ENCODE measurements at regions not wholly inside any gene's neighbourhood (a gene's known extent, or its start where the extent isn't known, plus 50 kb on each side); places are given as distances from the start of the nearest gene placed in this dataset.

- FAIRE-seq, result no peak
Measured at GRCh38 chr12:107891967-107892366, 117.5 kb downstream of the ASCL4 start.

DNA sequence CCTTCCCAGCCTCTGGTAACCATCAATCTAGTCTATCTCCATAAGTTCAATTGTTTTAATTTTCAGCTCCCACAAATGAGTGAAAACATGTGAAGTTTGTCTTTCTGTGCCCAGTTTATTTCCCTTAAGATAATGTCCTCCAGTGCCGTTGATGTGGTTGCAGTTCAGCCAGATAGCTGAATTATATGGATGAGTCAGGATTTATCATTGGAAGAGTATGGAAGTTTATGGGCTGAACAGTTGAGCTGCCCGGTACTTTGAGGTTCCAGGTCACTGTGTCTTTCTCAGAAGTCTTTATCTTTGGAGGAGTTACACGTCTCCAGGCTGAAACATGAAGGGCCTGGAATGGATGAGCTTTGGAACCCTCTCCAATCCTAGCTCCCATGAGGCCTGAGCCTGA, 120.1 kb downstream of the ASCL4 start:
- no peak for FAIRE-seq
- TF ChIP-seq, protein P1, sequence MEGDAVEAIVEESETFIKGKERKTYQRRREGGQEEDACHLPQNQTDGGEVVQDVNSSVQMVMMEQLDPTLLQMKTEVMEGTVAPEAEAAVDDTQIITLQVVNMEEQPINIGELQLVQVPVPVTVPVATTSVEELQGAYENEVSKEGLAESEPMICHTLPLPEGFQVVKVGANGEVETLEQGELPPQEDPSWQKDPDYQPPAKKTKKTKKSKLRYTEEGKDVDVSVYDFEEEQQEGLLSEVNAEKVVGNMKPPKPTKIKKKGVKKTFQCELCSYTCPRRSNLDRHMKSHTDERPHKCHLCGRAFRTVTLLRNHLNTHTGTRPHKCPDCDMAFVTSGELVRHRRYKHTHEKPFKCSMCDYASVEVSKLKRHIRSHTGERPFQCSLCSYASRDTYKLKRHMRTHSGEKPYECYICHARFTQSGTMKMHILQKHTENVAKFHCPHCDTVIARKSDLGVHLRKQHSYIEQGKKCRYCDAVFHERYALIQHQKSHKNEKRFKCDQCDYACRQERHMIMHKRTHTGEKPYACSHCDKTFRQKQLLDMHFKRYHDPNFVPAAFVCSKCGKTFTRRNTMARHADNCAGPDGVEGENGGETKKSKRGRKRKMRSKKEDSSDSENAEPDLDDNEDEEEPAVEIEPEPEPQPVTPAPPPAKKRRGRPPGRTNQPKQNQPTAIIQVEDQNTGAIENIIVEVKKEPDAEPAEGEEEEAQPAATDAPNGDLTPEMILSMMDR (IDR thresholded peaks at IDR 0.05; ENCODE audit: borderline replicate concordance, extremely low read depth, insufficient read depth), result no peak
- no peak for DNase-seq
- intact Hi-C loops (cut with DNase I), result no loop called here
- no peak overlapping the region for H3K4me3 ChIP-seq (ENCODE audit: low read length in 3 of 3)
- no peaks in the 10 kb centered on the region for H3K27me3 ChIP-seq (ENCODE audit: control insufficient read depth, insufficient read depth, low read length)
- H3K36me3 ChIP-seq (ENCODE audit: control insufficient read depth in 2 of 3, insufficient read depth in 3 of 3, low read length in 3 of 3), result no peaks in the 10 kb centered on the region
- H3K9ac ChIP-seq (ENCODE audit: low read length in 3 of 3), result no peak overlapping the region
- H3K9me3 ChIP-seq (ENCODE audit: control insufficient read depth in 2 of 3, insufficient read depth in 1 of 3, low read length in 3 of 3), result no peaks in the 10 kb centered on the region
- H3K4me1 ChIP-seq (ENCODE audit: control insufficient read depth in 2 of 3, insufficient read depth in 2 of 3, low read depth in 1 of 3, low read length in 3 of 3), result no peaks in the 10 kb centered on the region
- no peak overlapping the region for H3K27ac ChIP-seq (ENCODE audit: low read depth in 2 of 2, low read length in 2 of 2)

More at GRCh38 chr12:107891967-107892366, 117.5 kb downstream of the ASCL4 start:
- H3K9ac ChIP-seq (ENCODE audit: low read length in 3 of 3), result no peak overlapping the region
- TF ChIP-seq, protein P1 (IDR thresholded peaks at IDR 0.05; ENCODE audit: borderline replicate concordance, extremely low read depth, insufficient read depth), result no peak
- H3K27ac ChIP-seq (ENCODE audit: low read depth in 2 of 2, low read length in 2 of 2), result no peak overlapping the region
- H3K27me3 ChIP-seq (ENCODE audit: control insufficient read depth, insufficient read depth, low read length), result no peaks in the 10 kb centered on the region
- no peaks in the 10 kb centered on the region for H3K4me1 ChIP-seq (ENCODE audit: control insufficient read depth in 2 of 3, insufficient read depth in 2 of 3, low read depth in 1 of 3, low read length in 3 of 3)
- H3K9me3 ChIP-seq (ENCODE audit: control insufficient read depth in 2 of 3, insufficient read depth in 1 of 3, low read length in 3 of 3), result no peaks in the 10 kb centered on the region
- H3K4me3 ChIP-seq (ENCODE audit: low read length in 3 of 3), result no peak overlapping the region
- DNase-seq, result no peak
- H3K36me3 ChIP-seq (ENCODE audit: control insufficient read depth in 2 of 3, insufficient read depth in 3 of 3, low read length in 3 of 3), result no peaks in the 10 kb centered on the region
- intact Hi-C loops (cut with DNase I), result no loop called here

GRCh38 chr12:107895966-107896365, 121.5 kb downstream of the ASCL4 start:
- no peaks in the 10 kb centered on the region for H3K9me3 ChIP-seq (ENCODE audit: control insufficient read depth in 2 of 3, insufficient read depth in 1 of 3, low read length in 3 of 3)
- DNase-seq, result no peak
- H3K27me3 ChIP-seq (ENCODE audit: control insufficient read depth, insufficient read depth, low read length), result no peaks in the 10 kb centered on the region
- H3K36me3 ChIP-seq (ENCODE audit: control insufficient read depth in 2 of 3, insufficient read depth in 3 of 3, low read length in 3 of 3), result no peaks in the 10 kb centered on the region
- H3K27ac ChIP-seq (ENCODE audit: low read depth in 2 of 2, low read length in 2 of 2), result no peak overlapping the region
- intact Hi-C loops (cut with DNase I), result no loop called here
- H3K9ac ChIP-seq (ENCODE audit: low read length in 3 of 3), result no peak overlapping the region
- H3K4me3 ChIP-seq (ENCODE audit: low read length in 3 of 3), result no peak overlapping the region
- H3K4me1 ChIP-seq (ENCODE audit: control insufficient read depth in 2 of 3, insufficient read depth in 2 of 3, low read depth in 1 of 3, low read length in 3 of 3), result no peaks in the 10 kb centered on the region
- TF ChIP-seq, protein P1 (IDR thresholded peaks at IDR 0.05; ENCODE audit: borderline replicate concordance, extremely low read depth, insufficient read depth), result no peak
- FAIRE-seq, result no peak

- no peaks in the 10 kb centered on the region for H3K36me3 ChIP-seq (ENCODE audit: control insufficient read depth in 2 of 3, insufficient read depth in 3 of 3, low read length in 3 of 3)
- peaks cover 3% of the 10 kb centered on the region for H3K27me3 ChIP-seq (ENCODE audit: control insufficient read depth, insufficient read depth, low read length)
- DNase-seq (no peak), FAIRE-seq (no peak)
- no peaks in the 10 kb centered on the region for H3K4me1 ChIP-seq (ENCODE audit: control insufficient read depth in 2 of 3, insufficient read depth in 2 of 3, low read depth in 1 of 3, low read length in 3 of 3)
- H3K27ac ChIP-seq (ENCODE audit: low read depth in 2 of 2, low read length in 2 of 2), result no peak overlapping the region
- no peak overlapping the region for H3K9ac ChIP-seq (ENCODE audit: low read length in 3 of 3)
- TF ChIP-seq, protein P1 (IDR thresholded peaks at IDR 0.05; ENCODE audit: borderline replicate concordance, extremely low read depth, insufficient read depth), result no peak
- intact Hi-C loops (cut with DNase I), result no loop called here
- no peaks in the 10 kb centered on the region for H3K9me3 ChIP-seq (ENCODE audit: control insufficient read depth in 2 of 3, insufficient read depth in 1 of 3, low read length in 3 of 3)
- H3K4me3 ChIP-seq (ENCODE audit: low read length in 3 of 3), result no peak overlapping the region
Measured at GRCh38 chr12:107900588-107900987, 126.1 kb downstream of the ASCL4 start.

All from kidney (tissue), 13 donors.